HepG2 (cell line): ENCODE measurements at regions not wholly inside any gene's neighbourhood (a gene's known extent, or its start where the extent isn't known, plus 50 kb on each side); places are given as distances from the start of the nearest gene placed in this dataset.

Source experiments
- ATAC-seq: fragments of 200-7000 bp; cut with Tn5 transposase; 3 replicates; pipeline ENCODE4 v1.9.1; 2020; ENCODE audit warnings: mild to moderate bottlenecking, moderate library complexity
- BruUV-seq: library from RNA; stranded (reverse); fragments of 400-500 nt; replicated peaks from 2 replicates; lab custom pipeline; 2021; lab: Mats Ljungman, UMichigan
- CTCF ChIA-PET: fragments of 300-600 bp; formaldehyde crosslinking; extraction: SDS; loops from one replicate; lab custom pipeline; 2021; ENCODE audit warnings: low total read pairs, inconsistent platforms, low intra/inter-chr PET ratio; lab: Yijun Ruan, JAX
- POLR2A ChIA-PET: fragments of 350-600 bp; sonication (Branson Sonifier 250); formaldehyde crosslinking; loops from one replicate; lab custom pipeline; 2020; ENCODE audit warnings: antibody characterized with exemption, inconsistent platforms; lab: Yijun Ruan, JAX
- DNase-seq: peaks from one replicate; pipeline ENCODE4 v3.0.0-alpha.2; 2015; ENCODE audit warnings: low spot score
- FAIRE-seq: peaks from 3 replicates; lab custom pipeline; 2011; peaks lifted over from hg19 to GRCh38; lab: Jason Lieb, UNC
- H2AFZ ChIP-seq: one replicate; pipeline ENCODE4 v1.6.1; 2011; ENCODE audit warnings: low read length, inconsistent platforms
- H3K27ac ChIP-seq: fragments of 300-600 bp; 3 replicates; pipeline ENCODE4 v1.8.0; 2011; ENCODE audit warnings: mixed run types, mild to moderate bottlenecking, mixed read lengths, low read length, inconsistent platforms; ENCODE audit not compliant: insufficient read depth; ENCODE audit errors: extremely low read length
- H3K27me3 ChIP-seq, 2 experiments: fragments of 200-600 bp in 1 of 2; 2 replicates in 1 of 2; 3 replicates in 1 of 2; pipeline versions ENCODE4 v1.6.0 to v1.8.0; 2011; ENCODE audit warnings: low read length in 2 of 2, mild to moderate bottlenecking in 2 of 2, moderate library complexity in 2 of 2, inconsistent platforms in 1 of 2; ENCODE audit not compliant: insufficient read depth in 2 of 2, control insufficient read depth in 1 of 2
- H3K36me3 ChIP-seq, 2 experiments: fragments of 200-600 bp in 1 of 2; replicated peaks in 1 of 2; 2 replicates in 1 of 2; 3 replicates in 1 of 2; pipeline versions ENCODE4 v1.5.1 to v1.8.0; 2011; ENCODE audit warnings: low read length in 2 of 2, inconsistent platforms in 1 of 2; ENCODE audit not compliant: insufficient read depth in 2 of 2, control insufficient read depth in 1 of 2
- H3K4me1 ChIP-seq: 2 replicates; pipeline ENCODE4 v1.5.1; 2012; ENCODE audit warnings: low read length, inconsistent platforms; ENCODE audit not compliant: insufficient read depth
- H3K4me2 ChIP-seq: 2 replicates; pipeline ENCODE4 v1.6.0; 2011; ENCODE audit warnings: low read depth, low read length, inconsistent platforms
- H3K4me3 ChIP-seq, 3 experiments: fragments of 200-600 bp in 1 of 3; sonication (generic), shearing (Covaris generic) in 1 of 3; replicated peaks in 1 of 3; 2 replicates each; pipeline ENCODE4 v1.5.1; 2011 to 2016; ENCODE audit warnings: low read length in 3 of 3, inconsistent platforms in 2 of 3, low read depth in 2 of 3, mild to moderate bottlenecking in 2 of 3, control low read depth in 1 of 3, mixed read lengths in 1 of 3; ENCODE audit not compliant: insufficient read depth in 1 of 3
- H3K79me2 ChIP-seq: one replicate; pipeline ENCODE4 v1.6.1; 2011; ENCODE audit warnings: low read length, inconsistent platforms; ENCODE audit not compliant: insufficient read depth
- H3K9ac ChIP-seq: 2 replicates; pipeline ENCODE4 v1.6.0; 2011; ENCODE audit warnings: mild to moderate bottlenecking, low read depth, low read length, inconsistent platforms; ENCODE audit not compliant: insufficient read depth
- H3K9me3 ChIP-seq: 2 replicates; pipeline ENCODE4 v1.5.1; 2012; ENCODE audit warnings: mild to moderate bottlenecking, low read length
- H4K20me1 ChIP-seq: 2 replicates; pipeline ENCODE4 v1.6.0; 2011; ENCODE audit warnings: inconsistent platforms, mild to moderate bottlenecking, low read length, moderate library complexity; ENCODE audit not compliant: insufficient read depth
- HOXA7 ChIP-seq: sonication (generic); formaldehyde crosslinking; IDR thresholded peaks from 2 replicates; pipeline ENCODE4 v1.8.1; 2022; ENCODE audit warnings: mild to moderate bottlenecking, missing genetic modification reagents, moderate library complexity
- IKZF5 ChIP-seq: IDR thresholded peaks from 2 replicates; pipeline ENCODE4 v1.6.1; 2018; ENCODE audit warnings: missing genetic modification reagents, mild to moderate bottlenecking, missing compliant biosample characterization
- KLF12 ChIP-seq: sonication (generic); formaldehyde crosslinking; IDR thresholded peaks from 2 replicates; pipeline ENCODE4 v1.4.0; 2020; ENCODE audit warnings: missing genetic modification reagents, borderline replicate concordance
- NFKB2 ChIP-seq: sonication (generic); formaldehyde crosslinking; IDR thresholded peaks from 2 replicates; pipeline ENCODE4 v1.4.0; 2020; ENCODE audit warnings: missing genetic modification reagents, borderline replicate concordance
- NFKBIZ ChIP-seq: IDR thresholded peaks from 2 replicates; pipeline ENCODE4 v1.6.1; 2018; ENCODE audit warnings: missing genetic modification reagents, missing compliant biosample characterization
- PAWR ChIP-seq: sonication (generic); formaldehyde crosslinking; IDR thresholded peaks from 2 replicates; pipeline ENCODE4 v1.4.0; 2020; ENCODE audit warnings: missing genetic modification reagents, mild to moderate bottlenecking, borderline replicate concordance
- SMAD3 ChIP-seq: sonication (generic); formaldehyde crosslinking; IDR thresholded peaks from 2 replicates; pipeline ENCODE4 v1.4.0; 2020; ENCODE audit warnings: missing genetic modification reagents
- SOX5 ChIP-seq: IDR thresholded peaks from 2 replicates; pipeline ENCODE4 v1.6.1; 2016; ENCODE audit warnings: borderline replicate concordance
- TAF1 ChIP-seq: sonication (generic); formaldehyde crosslinking; IDR thresholded peaks from 2 replicates; pipeline ENCODE4 v1.4.0; 2020; ENCODE audit warnings: missing genetic modification reagents
- ZFP36L1 ChIP-seq: sonication (generic); formaldehyde crosslinking; IDR thresholded peaks from 2 replicates; pipeline ENCODE4 v1.8.0; 2022; ENCODE audit warnings: mild to moderate bottlenecking, missing genetic modification reagents, moderate library complexity
- WGBS: methylation state at CpG from one replicate; pipeline ENCODE4 v1.1.6; 2017; ENCODE audit warnings: low lambda C conversion rate; 5-methylcytosine and 5-hydroxymethylcytosine counted together
- in situ Hi-C: cut with HindIII; loops from 2 replicates; pipeline ENCODE4 v1.10.0; 2017; ENCODE audit warnings: low pct_unique_long_range_greater_than_20kb; ENCODE audit not compliant: extremely low pct_ligation_motif_present
- intact Hi-C: fragments of 100-400 bp; cut with micrococcal nuclease; formaldehyde crosslinking; loops from one replicate; pipeline ENCODE4 v1.10.0; 2022; ENCODE audit not compliant: unreplicated experiment
- TF ChIP-seq, protein P1 (sequence below): IDR thresholded peaks from 2 replicates; pipeline ENCODE4 v1.6.1; 2016; ENCODE audit warnings: low read depth, missing genetic modification reagents, missing compliant biosample characterization

- H3K36me3 ChIP-seq: no peaks in the 10 kb centered on the region
- FAIRE-seq: no peak
- CTCF ChIA-PET: no interaction called here
- no peak overlapping the region for H3K4me2 ChIP-seq
- no peak overlapping the region for H3K9ac ChIP-seq
- no peaks in the 10 kb centered on the region for H3K4me1 ChIP-seq
- no peak for TF ChIP-seq PAWR (CRISPR knock-in tag)
- no peak for TF ChIP-seq HOXA7
- TF ChIP-seq KLF12 (CRISPR knock-in tag): no peak
- no peak for TF ChIP-seq IKZF5
- no peak for TF ChIP-seq TAF1 (CRISPR knock-in tag)
- TF ChIP-seq ZFP36L1 (CRISPR knock-in tag): no peak
- no peak for TF ChIP-seq NFKB2 (CRISPR knock-in tag)
- no peak for TF ChIP-seq SMAD3
- TF ChIP-seq SOX5 (CRISPR knock-in tag): no peak
- TF ChIP-seq, protein P1, sequence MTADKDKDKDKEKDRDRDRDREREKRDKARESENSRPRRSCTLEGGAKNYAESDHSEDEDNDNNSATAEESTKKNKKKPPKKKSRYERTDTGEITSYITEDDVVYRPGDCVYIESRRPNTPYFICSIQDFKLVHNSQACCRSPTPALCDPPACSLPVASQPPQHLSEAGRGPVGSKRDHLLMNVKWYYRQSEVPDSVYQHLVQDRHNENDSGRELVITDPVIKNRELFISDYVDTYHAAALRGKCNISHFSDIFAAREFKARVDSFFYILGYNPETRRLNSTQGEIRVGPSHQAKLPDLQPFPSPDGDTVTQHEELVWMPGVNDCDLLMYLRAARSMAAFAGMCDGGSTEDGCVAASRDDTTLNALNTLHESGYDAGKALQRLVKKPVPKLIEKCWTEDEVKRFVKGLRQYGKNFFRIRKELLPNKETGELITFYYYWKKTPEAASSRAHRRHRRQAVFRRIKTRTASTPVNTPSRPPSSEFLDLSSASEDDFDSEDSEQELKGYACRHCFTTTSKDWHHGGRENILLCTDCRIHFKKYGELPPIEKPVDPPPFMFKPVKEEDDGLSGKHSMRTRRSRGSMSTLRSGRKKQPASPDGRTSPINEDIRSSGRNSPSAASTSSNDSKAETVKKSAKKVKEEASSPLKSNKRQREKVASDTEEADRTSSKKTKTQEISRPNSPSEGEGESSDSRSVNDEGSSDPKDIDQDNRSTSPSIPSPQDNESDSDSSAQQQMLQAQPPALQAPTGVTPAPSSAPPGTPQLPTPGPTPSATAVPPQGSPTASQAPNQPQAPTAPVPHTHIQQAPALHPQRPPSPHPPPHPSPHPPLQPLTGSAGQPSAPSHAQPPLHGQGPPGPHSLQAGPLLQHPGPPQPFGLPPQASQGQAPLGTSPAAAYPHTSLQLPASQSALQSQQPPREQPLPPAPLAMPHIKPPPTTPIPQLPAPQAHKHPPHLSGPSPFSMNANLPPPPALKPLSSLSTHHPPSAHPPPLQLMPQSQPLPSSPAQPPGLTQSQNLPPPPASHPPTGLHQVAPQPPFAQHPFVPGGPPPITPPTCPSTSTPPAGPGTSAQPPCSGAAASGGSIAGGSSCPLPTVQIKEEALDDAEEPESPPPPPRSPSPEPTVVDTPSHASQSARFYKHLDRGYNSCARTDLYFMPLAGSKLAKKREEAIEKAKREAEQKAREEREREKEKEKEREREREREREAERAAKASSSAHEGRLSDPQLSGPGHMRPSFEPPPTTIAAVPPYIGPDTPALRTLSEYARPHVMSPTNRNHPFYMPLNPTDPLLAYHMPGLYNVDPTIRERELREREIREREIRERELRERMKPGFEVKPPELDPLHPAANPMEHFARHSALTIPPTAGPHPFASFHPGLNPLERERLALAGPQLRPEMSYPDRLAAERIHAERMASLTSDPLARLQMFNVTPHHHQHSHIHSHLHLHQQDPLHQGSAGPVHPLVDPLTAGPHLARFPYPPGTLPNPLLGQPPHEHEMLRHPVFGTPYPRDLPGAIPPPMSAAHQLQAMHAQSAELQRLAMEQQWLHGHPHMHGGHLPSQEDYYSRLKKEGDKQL (CRISPR knock-in tag): no peak
- no peak for TF ChIP-seq NFKBIZ (CRISPR knock-in tag)
- H4K20me1 ChIP-seq: no peaks in the 10 kb centered on the region
- intact Hi-C loops (no loop called here), in situ Hi-C loops (no loop called here)
- no peak overlapping the region for H3K4me3 ChIP-seq
- POLR2A ChIA-PET: no interaction called here
- H3K79me2 ChIP-seq: no peaks in the 10 kb centered on the region
- H2AFZ ChIP-seq: no peak overlapping the region
- no peak overlapping the region for H3K27ac ChIP-seq
- H3K27me3 ChIP-seq: no peaks in the 10 kb centered on the region
- no peak for DNase-seq
- no TSS peak for BruUV-seq
- no peaks in the 10 kb centered on the region; the same call in none of the 2 replicates for H3K9me3 ChIP-seq
- no peak for ATAC-seq
- 5% methylated on average over 1 of the region's 1 CpG for WGBS
Measured at GRCh38 chr9:26371236-26371635, 521.4 kb downstream of the CAAP1 start.
